ENCODE measurements at regions not wholly inside any gene's neighbourhood (a gene's known extent, or its start where the extent isn't known, plus 50 kb on each side); places are given as distances from the start of the nearest gene placed in this dataset.

DNA sequence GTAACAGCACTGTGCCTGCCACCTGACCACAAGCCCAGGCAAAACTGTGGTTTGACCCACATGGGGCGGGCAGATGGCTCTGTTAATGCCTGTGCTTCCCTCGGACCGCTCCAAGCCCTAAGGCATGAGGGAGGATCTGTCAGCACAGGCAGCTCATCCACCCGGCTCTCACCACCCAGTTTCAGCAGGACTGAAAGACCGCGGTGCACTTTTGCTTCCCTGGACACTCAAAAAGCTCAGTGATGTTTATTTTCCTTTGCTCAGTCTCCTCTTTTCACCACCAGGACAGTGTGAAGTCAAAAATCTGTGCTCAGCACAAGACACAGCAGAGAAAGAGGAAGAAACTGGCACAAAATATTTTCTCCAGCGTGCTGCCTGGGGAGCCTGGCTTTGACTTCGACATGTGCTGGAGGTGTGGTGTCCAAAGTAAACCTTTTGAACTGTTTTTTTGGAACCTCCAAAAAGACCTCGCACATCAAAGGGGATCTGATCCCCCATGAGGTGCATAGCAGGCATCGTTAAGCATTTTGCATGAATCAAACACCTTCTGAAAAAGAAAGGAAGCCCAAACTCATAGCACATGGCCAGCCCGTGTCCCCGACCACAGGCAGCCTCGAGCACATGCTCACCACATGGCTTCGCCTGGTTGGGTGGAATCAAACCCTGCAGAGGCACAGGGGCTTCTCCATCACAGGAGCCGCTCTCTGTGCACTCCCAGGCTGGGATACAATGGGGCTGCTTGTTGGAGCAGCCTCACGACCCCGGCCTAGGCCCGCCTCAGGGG is 441.7 kb upstream of the JARID2 start:
- Mint-ChIP-seq H3K4me1 (peaks cover 2% of the 10 kb centered on the region), H3K9me3 (peaks cover 5% of the 10 kb centered on the region), H3K4me3 (no peak overlapping the region), H3K36me3 (no peaks in the 10 kb centered on the region), H3K27me3 (no peaks in the 10 kb centered on the region), H3K27ac (no peak overlapping the region)
- POLR2A ChIA-PET, result no interaction called here
- ATAC-seq (ENCODE audit: low read depth), result no peak
- DNase-seq, result no peak

DNA sequence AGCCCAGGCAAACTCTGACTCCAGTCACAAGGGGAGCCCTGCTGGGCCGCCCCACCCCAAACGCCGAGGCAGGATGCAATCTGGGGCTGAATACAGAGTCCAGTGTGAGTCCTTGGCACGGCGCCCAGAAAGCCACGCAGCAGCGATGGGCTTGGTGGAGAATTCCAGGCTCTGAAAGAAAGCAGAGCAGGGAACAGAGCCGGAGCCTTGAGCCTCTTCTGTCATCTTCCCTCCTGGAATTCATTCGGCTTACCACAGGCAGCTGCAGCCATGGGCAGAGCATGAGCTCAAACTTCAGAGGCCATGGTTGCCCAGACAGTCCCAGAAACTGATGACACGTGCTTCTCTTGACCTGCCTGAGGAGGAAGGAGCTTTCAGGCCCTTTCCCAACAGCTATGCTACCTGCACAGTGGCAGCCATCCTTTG is 441.1 kb upstream of the JARID2 start:
- Mint-ChIP-seq H3K36me3 (no peaks in the 10 kb centered on the region), H3K4me1 (peaks cover 2% of the 10 kb centered on the region), H3K27me3 (no peaks in the 10 kb centered on the region), H3K9me3 (peaks cover 5% of the 10 kb centered on the region), H3K27ac (no peak overlapping the region), H3K4me3 (no peak overlapping the region)
- DNase-seq (no peak), ATAC-seq (ENCODE audit: low read depth) (no peak)
- POLR2A ChIA-PET, result no interaction called here

- DNase-seq (no peak), ATAC-seq (ENCODE audit: low read depth) (no peak)
- POLR2A ChIA-PET, result no interaction called here
- H3K36me3 Mint-ChIP-seq, result no peaks in the 10 kb centered on the region
- H3K27ac Mint-ChIP-seq, result no peak overlapping the region
- no peaks in the 10 kb centered on the region for H3K4me1 Mint-ChIP-seq
- no peaks in the 10 kb centered on the region for H3K27me3 Mint-ChIP-seq
- H3K9me3 Mint-ChIP-seq, result peaks cover 5% of the 10 kb centered on the region
- no peak overlapping the region for H3K4me3 Mint-ChIP-seq
Measured at GRCh38 chr6:14806101-14806500, 439.8 kb upstream of the JARID2 start.

DNA sequence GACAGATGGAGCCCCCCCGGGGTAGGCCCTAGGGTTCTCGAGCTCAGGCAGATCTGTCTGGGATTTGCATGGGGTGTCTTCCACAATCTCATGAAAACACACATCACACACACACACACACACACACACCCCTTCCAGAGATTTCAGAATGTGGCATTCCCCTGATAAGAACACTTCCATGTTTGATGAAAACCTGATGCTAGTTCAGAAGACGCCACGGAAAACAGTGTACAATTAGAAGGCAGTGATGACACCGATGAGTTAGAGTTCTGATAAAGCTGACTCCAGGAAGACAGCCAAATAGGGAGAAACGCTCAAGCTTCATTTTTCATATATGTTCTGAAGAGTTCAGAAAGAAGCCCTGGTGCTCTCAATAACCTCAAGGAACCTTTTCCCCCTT is 438.7 kb upstream of the JARID2 start:
- Mint-ChIP-seq H3K36me3 (no peaks in the 10 kb centered on the region), H3K27ac (no peak overlapping the region), H3K27me3 (no peaks in the 10 kb centered on the region), H3K4me3 (no peak overlapping the region), H3K4me1 (no peaks in the 10 kb centered on the region), H3K9me3 (peaks cover 5% of the 10 kb centered on the region)
- no peak for DNase-seq
- POLR2A ChIA-PET, result no interaction called here
- no peak for ATAC-seq (ENCODE audit: low read depth)

DNA sequence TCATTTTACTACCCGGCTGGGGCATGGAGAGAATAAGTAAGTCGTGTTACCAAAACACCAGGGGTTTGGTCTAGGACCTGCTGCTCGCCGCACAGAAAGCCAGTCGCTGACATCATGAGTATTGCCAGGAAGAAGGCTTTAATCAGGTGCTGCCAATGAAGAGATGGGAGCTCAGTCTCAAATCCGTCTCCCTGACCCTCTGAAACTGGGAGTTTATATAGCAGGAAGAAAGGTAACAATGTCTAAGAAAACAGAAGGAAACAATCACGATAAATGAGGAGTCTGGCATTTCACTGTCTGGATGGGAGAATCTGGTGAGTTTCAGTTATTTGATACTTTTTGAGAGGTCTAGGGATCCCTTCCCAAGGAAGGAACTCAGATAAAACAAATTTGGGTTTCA is 437.9 kb upstream of the JARID2 start:
- POLR2A ChIA-PET, result no interaction called here
- no peaks in the 10 kb centered on the region for H3K4me1 Mint-ChIP-seq
- no peaks in the 10 kb centered on the region for H3K27me3 Mint-ChIP-seq
- H3K36me3 Mint-ChIP-seq, result no peaks in the 10 kb centered on the region
- ATAC-seq (ENCODE audit: low read depth) (no peak), DNase-seq (no peak)
- no peak overlapping the region for H3K27ac Mint-ChIP-seq
- H3K9me3 Mint-ChIP-seq, result peaks cover 5% of the 10 kb centered on the region
- no peak overlapping the region for H3K4me3 Mint-ChIP-seq

- Mint-ChIP-seq H3K27ac (no peak overlapping the region), H3K27me3 (peaks cover 8% of the 10 kb centered on the region), H3K36me3 (no peaks in the 10 kb centered on the region), H3K4me3 (no peak overlapping the region), H3K4me1 (no peaks in the 10 kb centered on the region), H3K9me3 (peaks cover 5% of the 10 kb centered on the region)
- ATAC-seq (ENCODE audit: low read depth) (no peak), DNase-seq (no peak)
- POLR2A ChIA-PET, result no interaction called here
Measured at GRCh38 chr6:14810021-14810420, 435.8 kb upstream of the JARID2 start.

GRCh38 chr6:14811775-14812428 is 434.0 kb upstream of the JARID2 start:
- H3K36me3 Mint-ChIP-seq, result no peaks in the 10 kb centered on the region
- H3K9me3 Mint-ChIP-seq, result peaks cover 5% of the 10 kb centered on the region
- H3K4me3 Mint-ChIP-seq, result no peak overlapping the region
- ATAC-seq (ENCODE audit: low read depth), result no peak
- no peak overlapping the region for H3K27ac Mint-ChIP-seq
- POLR2A ChIA-PET, result no interaction called here
- no peak for DNase-seq
- peaks cover 8% of the 10 kb centered on the region for H3K27me3 Mint-ChIP-seq
- no peaks in the 10 kb centered on the region for H3K4me1 Mint-ChIP-seq

- Mint-ChIP-seq H3K36me3 (no peaks in the 10 kb centered on the region), H3K9me3 (no peaks in the 10 kb centered on the region), H3K4me1 (no peaks in the 10 kb centered on the region), H3K27me3 (peaks cover 8% of the 10 kb centered on the region), H3K27ac (no peak overlapping the region), H3K4me3 (no peak overlapping the region)
- POLR2A ChIA-PET, result no interaction called here
- DNase-seq, result no peak
- no peak for ATAC-seq (ENCODE audit: low read depth)
Measured at GRCh38 chr6:14814016-14814415, 431.9 kb upstream of the JARID2 start.

GRCh38 chr6:14816116-14816859 is 429.6 kb upstream of the JARID2 start:
- no peak overlapping the region for H3K27ac Mint-ChIP-seq
- no peaks in the 10 kb centered on the region for H3K4me1 Mint-ChIP-seq
- peaks cover 8% of the 10 kb centered on the region for H3K27me3 Mint-ChIP-seq
- no peak overlapping the region for H3K4me3 Mint-ChIP-seq
- H3K9me3 Mint-ChIP-seq, result peaks cover 3% of the 10 kb centered on the region
- no peak for DNase-seq
- no peak for ATAC-seq (ENCODE audit: low read depth)
- peaks cover 3% of the 10 kb centered on the region for H3K36me3 Mint-ChIP-seq
- POLR2A ChIA-PET, result no interaction called here

GRCh38 chr6:14817074-14817473 is 428.8 kb upstream of the JARID2 start:
- POLR2A ChIA-PET, result no interaction called here
- Mint-ChIP-seq H3K36me3 (peaks cover 3% of the 10 kb centered on the region), H3K4me3 (no peak overlapping the region), H3K27me3 (peaks cover 8% of the 10 kb centered on the region), H3K4me1 (no peaks in the 10 kb centered on the region), H3K9me3 (peaks cover 3% of the 10 kb centered on the region), H3K27ac (no peak overlapping the region)
- no peak for ATAC-seq (ENCODE audit: low read depth)
- DNase-seq, result no peak

DNA sequence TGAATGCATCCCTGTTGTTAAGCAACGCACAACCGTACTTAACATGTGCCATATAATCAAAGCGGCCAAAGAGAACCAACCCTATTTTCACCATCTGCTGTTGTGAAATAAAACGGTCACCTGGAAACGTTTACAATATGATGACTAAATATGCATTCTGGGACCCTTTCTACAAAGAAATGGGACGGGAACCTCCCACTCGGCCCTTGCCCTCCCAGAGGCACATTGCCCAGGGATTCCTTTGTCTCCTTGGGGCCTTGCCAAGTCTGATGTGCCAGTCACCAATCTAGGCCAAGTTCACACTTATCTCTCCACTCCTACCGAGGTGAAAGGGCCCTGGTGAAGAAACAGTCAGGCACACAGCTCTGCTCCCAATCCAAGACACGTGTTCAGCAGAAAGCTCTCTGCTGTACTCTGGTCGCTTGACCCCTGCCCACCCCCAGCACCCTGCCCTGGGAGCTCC is 427.4 kb upstream of the JARID2 start:
- no peak for DNase-seq
- H3K4me1 Mint-ChIP-seq, result no peaks in the 10 kb centered on the region

DNA sequence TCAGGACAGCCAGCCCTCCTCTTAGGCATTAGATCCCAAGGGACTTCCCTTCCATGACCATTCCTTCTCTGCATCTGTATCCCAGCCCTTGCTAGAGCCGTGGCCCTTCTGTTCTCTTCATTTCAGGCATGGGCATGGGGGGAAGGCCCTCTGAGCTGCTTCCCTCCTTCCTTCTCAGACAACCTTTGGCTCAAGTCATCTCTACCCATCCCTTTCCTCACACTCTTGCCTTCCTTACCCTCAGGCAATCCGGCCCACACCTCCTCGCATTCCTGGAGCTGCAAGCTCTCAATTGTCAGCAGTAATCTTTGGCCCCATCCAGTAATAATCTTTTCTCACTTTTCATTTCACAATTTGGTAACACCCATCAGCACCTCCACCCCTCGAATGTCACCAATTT is 426.9 kb upstream of the JARID2 start:
- POLR2A ChIA-PET, result no interaction called here
- Mint-ChIP-seq H3K27ac (no peak overlapping the region), H3K4me1 (no peaks in the 10 kb centered on the region), H3K9me3 (peaks cover 3% of the 10 kb centered on the region), H3K27me3 (peaks cover 1% of the 10 kb centered on the region), H3K36me3 (peaks cover 3% of the 10 kb centered on the region), H3K4me3 (no peak overlapping the region)
- no peak for DNase-seq
- ATAC-seq (ENCODE audit: low read depth), result no peak

More for the DNA sequence above, 427.4 kb upstream of the JARID2 start:
- ATAC-seq (ENCODE audit: low read depth), result no peak
- H3K36me3 Mint-ChIP-seq, result peaks cover 3% of the 10 kb centered on the region
- H3K4me3 Mint-ChIP-seq, result no peak overlapping the region
- peaks cover 3% of the 10 kb centered on the region for H3K9me3 Mint-ChIP-seq
- peaks cover 7% of the 10 kb centered on the region for H3K27me3 Mint-ChIP-seq
- POLR2A ChIA-PET, result no interaction called here
- no peak overlapping the region for H3K27ac Mint-ChIP-seq

- POLR2A ChIA-PET, result no interaction called here
- Mint-ChIP-seq H3K36me3 (peaks cover 3% of the 10 kb centered on the region), H3K4me1 (no peaks in the 10 kb centered on the region), H3K4me3 (no peak overlapping the region), H3K9me3 (peaks cover 3% of the 10 kb centered on the region), H3K27ac (no peak overlapping the region), H3K27me3 (no peaks in the 10 kb centered on the region)
- DNase-seq (no peak), ATAC-seq (ENCODE audit: low read depth) (no peak)
Measured at GRCh38 chr6:14819840-14820420, 425.9 kb upstream of the JARID2 start.

Measured in activated naive CD8-positive, alpha-beta T cell treated with anti-CD3 and anti-CD28 coated beads, Interleukin-2, amount 10 ng/mL, durations not matched to agents 7 days and 5 days (primary cell).